Effector memory CD4-positive, alpha-beta T cell (primary cell): ENCODE measurements at regions not wholly inside any gene's neighbourhood (a gene's known extent, or its start where the extent isn't known, plus 50 kb on each side); places are given as distances from the start of the nearest gene placed in this dataset.
"Not testable (repeated sequence)": the region's sequence is repeated elsewhere in the genome, so short reads cannot be mapped to it uniquely, and the experiment has no call there.

Experiments used
- DNase-seq, 3 donors: peaks; one replicate each; pipeline ENCODE4 v3.0.0-alpha.2; 2020
- H3K27ac ChIP-seq: 2 replicates; pipeline ENCODE4 v1.7.0; 2013; ENCODE audit warnings: mild to moderate bottlenecking, low read length, moderate library complexity; ENCODE audit not compliant: insufficient read depth, poor library complexity, severe bottlenecking
- H3K27me3 ChIP-seq: replicated peaks from 2 replicates; pipeline ENCODE4 v1.7.0; 2013; ENCODE audit warnings: mild to moderate bottlenecking, low read length; ENCODE audit not compliant: insufficient read depth, control insufficient read depth, poor library complexity, severe bottlenecking
- H3K36me3 ChIP-seq: 2 replicates; pipeline ENCODE4 v1.7.0; 2013; ENCODE audit warnings: mild to moderate bottlenecking, low read length, moderate library complexity; ENCODE audit not compliant: control insufficient read depth, insufficient read depth
- H3K4me1 ChIP-seq: 2 replicates; pipeline ENCODE4 v1.7.0; 2013; ENCODE audit warnings: low read length, mild to moderate bottlenecking; ENCODE audit not compliant: control insufficient read depth, insufficient read depth, poor library complexity, severe bottlenecking
- H3K4me3 ChIP-seq: 2 replicates; pipeline ENCODE4 v1.7.0; 2013; ENCODE audit warnings: low read length, low read depth, mild to moderate bottlenecking; ENCODE audit not compliant: insufficient read depth, poor library complexity, severe bottlenecking
- H3K9me3 ChIP-seq: 2 replicates; pipeline ENCODE4 v1.7.0; 2013; ENCODE audit warnings: mild to moderate bottlenecking, low read length, moderate library complexity; ENCODE audit not compliant: control insufficient read depth

GRCh38 chr12:90473831-90474230, 481.1 kb downstream of the CCER1 start:
- H3K36me3 ChIP-seq, result no peaks in the 10 kb centered on the region
- no peaks in the 10 kb centered on the region for H3K9me3 ChIP-seq
- no peaks in the 10 kb centered on the region for H3K4me1 ChIP-seq
- no peak overlapping the region for H3K4me3 ChIP-seq
- no peaks in the 10 kb centered on the region for H3K27me3 ChIP-seq
- DNase-seq, result no peak
- no peak overlapping the region for H3K27ac ChIP-seq

GRCh38 chr12:90460681-90461080, 494.3 kb downstream of the CCER1 start:
- no peaks in the 10 kb centered on the region for H3K4me1 ChIP-seq
- H3K4me3 ChIP-seq, result no peak overlapping the region
- H3K27me3 ChIP-seq, result no peaks in the 10 kb centered on the region
- no peak overlapping the region for H3K27ac ChIP-seq
- no peak for DNase-seq
- H3K36me3 ChIP-seq, result no peaks in the 10 kb centered on the region
- H3K9me3 ChIP-seq, result no peaks in the 10 kb centered on the region

DNA sequence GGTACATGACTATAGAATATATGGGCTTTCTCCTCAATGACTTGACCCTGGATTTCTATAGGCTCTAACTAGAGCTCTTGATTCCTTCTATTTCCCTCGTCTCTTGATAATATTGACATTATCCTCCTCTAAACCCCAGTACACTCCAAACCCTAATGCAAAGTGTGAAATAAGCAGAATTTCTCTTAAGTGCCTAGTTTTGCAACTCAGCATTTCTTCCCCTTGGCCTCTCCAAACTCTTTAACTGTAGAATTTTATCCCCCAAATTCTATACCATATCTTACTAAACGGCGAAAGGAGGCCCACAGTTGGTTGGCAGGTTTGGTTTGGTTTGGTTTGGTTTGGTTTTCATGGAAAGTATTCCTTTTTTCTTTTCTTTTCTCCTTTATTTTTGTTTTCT, 498.7 kb downstream of the CCER1 start:
- no peak for DNase-seq
- Histone ChIP-seq H3K4me1 (no peaks in the 10 kb centered on the region), H3K27ac (no peak overlapping the region), H3K36me3 (no peaks in the 10 kb centered on the region), H3K27me3 (no peaks in the 10 kb centered on the region), H3K4me3 (no peak overlapping the region), H3K9me3 (no peaks in the 10 kb centered on the region)

- Histone ChIP-seq H3K4me1 (no peaks in the 10 kb centered on the region), H3K36me3 (no peaks in the 10 kb centered on the region), H3K4me3 (no peak overlapping the region), H3K27ac (no peak overlapping the region), H3K27me3 (no peaks in the 10 kb centered on the region), H3K9me3 (no peaks in the 10 kb centered on the region)
- DNase-seq, result no peak
Measured at GRCh38 chr12:90455756-90456155, 499.2 kb downstream of the CCER1 start.

DNA sequence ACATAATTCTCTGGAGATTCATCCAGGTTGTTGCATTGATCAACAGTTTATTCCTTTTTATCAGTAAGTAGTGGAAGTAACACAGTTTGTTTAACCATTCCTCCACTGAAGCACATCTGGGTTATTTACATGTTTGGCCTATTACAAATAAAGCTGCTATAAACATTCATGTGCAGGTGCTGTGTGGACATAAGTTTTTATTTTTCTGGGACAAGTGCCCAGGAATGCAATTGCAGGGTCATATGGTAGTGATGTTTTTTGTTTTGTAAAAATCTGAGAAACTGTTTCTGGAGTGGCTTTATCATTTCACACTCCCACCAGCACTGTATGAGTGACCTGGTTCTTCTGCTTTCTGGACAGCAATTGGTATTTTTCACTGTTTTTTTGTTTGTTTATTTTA, 505.4 kb downstream of the CCER1 start:
- Histone ChIP-seq H3K27me3 (no peaks in the 10 kb centered on the region), H3K4me1 (no peaks in the 10 kb centered on the region), H3K36me3 (no peaks in the 10 kb centered on the region), H3K9me3 (no peaks in the 10 kb centered on the region), H3K27ac (no peak overlapping the region), H3K4me3 (no peak overlapping the region)
- DNase-seq, result no peak

- not testable (repeated sequence) for H3K27ac ChIP-seq, H3K27me3 ChIP-seq, H3K36me3 ChIP-seq, DNase-seq, H3K9me3 ChIP-seq, H3K4me1 ChIP-seq, H3K4me3 ChIP-seq
Measured at GRCh38 chr12:90443466-90443865, 511.5 kb downstream of the CCER1 start.

DNA sequence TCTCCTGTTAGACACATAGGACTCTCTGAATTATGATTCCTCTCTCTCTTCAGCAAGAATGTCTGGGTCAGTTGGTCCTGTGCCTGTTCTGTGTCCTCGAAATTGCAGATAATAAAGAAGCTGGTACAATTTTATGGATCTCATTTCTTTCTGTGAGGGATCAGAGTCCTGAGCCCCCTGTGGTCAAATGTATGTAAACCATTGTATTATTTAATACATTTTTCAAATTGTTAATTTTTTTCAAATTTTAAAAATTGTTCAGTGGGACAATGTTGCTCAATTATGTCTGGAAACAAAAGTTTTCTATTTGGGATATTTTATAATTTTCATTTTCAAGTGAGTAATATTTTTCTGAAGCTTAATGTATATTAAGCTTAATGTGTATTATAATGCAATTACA, 513.5 kb downstream of the CCER1 start:
- Histone ChIP-seq H3K27ac (no peak overlapping the region), H3K4me1 (no peaks in the 10 kb centered on the region)

GRCh38 chr12:90428881-90429280, 526.1 kb downstream of the CCER1 start:
- H3K4me1 ChIP-seq, result no peaks in the 10 kb centered on the region
- H3K27me3 ChIP-seq, result no peaks in the 10 kb centered on the region
- H3K4me3 ChIP-seq, result no peak overlapping the region
- DNase-seq, result no peak
- H3K36me3 ChIP-seq, result no peaks in the 10 kb centered on the region
- no peak overlapping the region for H3K27ac ChIP-seq
- no peaks in the 10 kb centered on the region for H3K9me3 ChIP-seq

More for the DNA sequence above, 513.5 kb downstream of the CCER1 start:
- no peaks in the 10 kb centered on the region for H3K36me3 ChIP-seq
- H3K9me3 ChIP-seq, result no peaks in the 10 kb centered on the region
- no peaks in the 10 kb centered on the region for H3K27me3 ChIP-seq
- DNase-seq, result no peak
- H3K4me3 ChIP-seq, result no peak overlapping the region

DNA sequence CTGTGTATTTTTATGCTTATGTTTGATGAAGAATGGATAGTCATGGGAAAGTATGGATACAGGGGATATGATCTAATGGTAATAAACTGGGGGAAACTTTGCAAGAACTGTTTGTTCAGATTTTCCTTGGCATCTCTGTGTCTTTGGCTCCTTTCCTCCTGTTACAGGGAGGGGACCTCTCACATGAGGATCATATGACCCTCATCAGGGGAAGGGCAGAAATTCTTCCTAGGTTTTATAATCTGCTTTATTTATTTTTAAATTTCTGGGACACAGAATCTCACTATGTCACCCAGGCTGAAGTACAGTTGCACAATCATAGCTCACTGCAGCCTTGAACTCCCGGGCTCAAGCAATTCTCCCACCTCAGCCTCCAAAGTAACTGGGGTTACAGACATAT, 526.5 kb downstream of the CCER1 start:
- Histone ChIP-seq H3K4me1 (no peaks in the 10 kb centered on the region), H3K36me3 (no peaks in the 10 kb centered on the region), H3K27me3 (no peaks in the 10 kb centered on the region), H3K27ac (no peak overlapping the region), H3K9me3 (no peaks in the 10 kb centered on the region), H3K4me3 (no peak overlapping the region)
- DNase-seq, result no peak

- Histone ChIP-seq H3K4me3 (no peak overlapping the region), H3K36me3 (no peaks in the 10 kb centered on the region), H3K27ac (no peak overlapping the region), H3K4me1 (no peaks in the 10 kb centered on the region), H3K9me3 (no peaks in the 10 kb centered on the region), H3K27me3 (no peaks in the 10 kb centered on the region)
- no peak for DNase-seq
Measured at GRCh38 chr12:90423965-90424364, 531.0 kb downstream of the CCER1 start.

- DNase-seq, result no peak
- H3K36me3 ChIP-seq, result no peaks in the 10 kb centered on the region
Measured at GRCh38 chr12:90410962-90411361, 544.0 kb downstream of the CCER1 start.

More at GRCh38 chr12:90410962-90411361, 544.0 kb downstream of the CCER1 start:
- Histone ChIP-seq H3K9me3 (no peaks in the 10 kb centered on the region), H3K27ac (no peak overlapping the region), H3K4me3 (no peak overlapping the region), H3K4me1 (no peaks in the 10 kb centered on the region), H3K27me3 (no peaks in the 10 kb centered on the region)
